Caco-2 (cell line): ENCODE measurements at regions not wholly inside any gene's neighbourhood (a gene's known extent, or its start where the extent isn't known, plus 50 kb on each side); places are given as distances from the start of the nearest gene placed in this dataset.
"Not testable (repeated sequence)": the region's sequence is repeated elsewhere in the genome, so short reads cannot be mapped to it uniquely, and the experiment has no call there.

Experiments used
- BruUV-seq: library from RNA; stranded (reverse); fragments of 400-500 nt; replicated peaks from 2 replicates; lab custom pipeline; 2021; lab: Mats Ljungman, UMichigan
- CTCF ChIA-PET: fragments of 300-600 bp; sonication (Branson Sonifier 250); formaldehyde crosslinking; loops from one replicate; lab custom pipeline; 2022; ENCODE audit warnings: antibody characterized with exemption; lab: Charles Lee
- POLR2A ChIA-PET: fragments of 300-600 bp; sonication (Branson Sonifier 250); formaldehyde crosslinking; loops from one replicate; lab custom pipeline; 2022; ENCODE audit warnings: antibody characterized with exemption; lab: Charles Lee
- DNase-seq, 2 experiments: peaks; one replicate each; pipeline versions ENCODE4 v3.0.0 to v3.0.0-alpha.2; 2020 to 2022
- H3K27me3 ChIP-seq: replicated peaks from 2 replicates; pipeline ENCODE4 v1.6.0; 2011; ENCODE audit warnings: low read length; ENCODE audit not compliant: control insufficient read depth, insufficient read depth
- H3K36me3 ChIP-seq: 2 replicates; pipeline ENCODE4 v1.5.1; 2011; ENCODE audit warnings: low read length; ENCODE audit not compliant: control insufficient read depth, insufficient read depth
- H3K4me1 ChIP-seq: fragments of 250-450 bp; sonication (Bioruptor Pico); 2 replicates; pipeline ENCODE4 v1.5.1; 2020; ENCODE audit warnings: mild to moderate bottlenecking
- H3K4me3 ChIP-seq: 2 replicates; pipeline ENCODE4 v1.5.1; 2011; ENCODE audit warnings: low read depth, mild to moderate bottlenecking, control low read depth, low read length
- H3K9me3 ChIP-seq: fragments of 250-450 bp; sonication (Bioruptor Pico); 2 replicates; pipeline ENCODE4 v1.5.1; 2020; ENCODE audit warnings: mild to moderate bottlenecking, moderate library complexity
- H3K27ac Mint-ChIP-seq: one replicate; pipeline ENCODE4 v1.8.0; 2022; ENCODE audit warnings: mixed read lengths; ENCODE audit not compliant: unreplicated experiment
- H3K27me3 Mint-ChIP-seq: one replicate; pipeline ENCODE4 v1.8.0; 2022; ENCODE audit warnings: mixed read lengths; ENCODE audit not compliant: insufficient read depth, unreplicated experiment
- H3K36me3 Mint-ChIP-seq: one replicate; pipeline ENCODE4 v1.8.0; 2022; ENCODE audit warnings: mild to moderate bottlenecking, mixed read lengths; ENCODE audit not compliant: insufficient read depth, unreplicated experiment
- H3K4me1 Mint-ChIP-seq: one replicate; pipeline ENCODE4 v1.8.0; 2022; ENCODE audit warnings: low read depth, mixed read lengths; ENCODE audit not compliant: unreplicated experiment
- H3K4me3 Mint-ChIP-seq: one replicate; pipeline ENCODE4 v1.8.0; 2022; ENCODE audit warnings: mild to moderate bottlenecking, moderate library complexity, mixed read lengths; ENCODE audit not compliant: unreplicated experiment
- H3K9me3 Mint-ChIP-seq: one replicate; pipeline ENCODE4 v1.8.0; 2022; ENCODE audit warnings: mixed read lengths; ENCODE audit not compliant: unreplicated experiment
- intact Hi-C: fragments of 100-400 bp; cut with micrococcal nuclease; formaldehyde crosslinking; loops from one replicate; pipeline ENCODE4 v1.10.0; 2022; ENCODE audit not compliant: unreplicated experiment

- H3K4me3 ChIP-seq, intact Hi-C loops, POLR2A ChIA-PET, H3K9me3 Mint-ChIP-seq, H3K36me3 ChIP-seq, H3K27me3 Mint-ChIP-seq, H3K4me3 Mint-ChIP-seq, H3K27me3 ChIP-seq, CTCF ChIA-PET, DNase-seq, BruUV-seq, H3K9me3 ChIP-seq, H3K4me1 ChIP-seq, H3K4me1 Mint-ChIP-seq: not testable (repeated sequence)
- Mint-ChIP-seq H3K27ac (peak overlapping the region; percentile 46), H3K36me3 (peaks cover 32% of the 10 kb centered on the region)
Observed at GRCh38 chr14:19096876-19097275, 129.6 kb downstream of the POTEM start.

- H3K9me3 Mint-ChIP-seq, POLR2A ChIA-PET, H3K4me1 Mint-ChIP-seq, H3K4me3 Mint-ChIP-seq, H3K36me3 ChIP-seq, H3K27me3 Mint-ChIP-seq, H3K27ac Mint-ChIP-seq, H3K4me3 ChIP-seq, BruUV-seq, H3K4me1 ChIP-seq, H3K9me3 ChIP-seq, CTCF ChIA-PET, intact Hi-C loops, H3K27me3 ChIP-seq: not testable (repeated sequence)
- DNase-seq = peak in 1 of 2 experiments; percentile 3
- peaks cover 32% of the 10 kb centered on the region for H3K36me3 Mint-ChIP-seq
Observed at GRCh38 chr14:19097306-19097705, 130.1 kb downstream of the POTEM start.

- H3K27me3 ChIP-seq, H3K4me3 ChIP-seq, H3K9me3 Mint-ChIP-seq, CTCF ChIA-PET, intact Hi-C loops, DNase-seq, BruUV-seq, H3K4me3 Mint-ChIP-seq, H3K4me1 Mint-ChIP-seq, H3K36me3 ChIP-seq, H3K27ac Mint-ChIP-seq, POLR2A ChIA-PET, H3K9me3 ChIP-seq, H3K27me3 Mint-ChIP-seq, H3K4me1 ChIP-seq: not testable (repeated sequence)
- peaks cover 32% of the 10 kb centered on the region for H3K36me3 Mint-ChIP-seq
Observed at GRCh38 chr14:19097750-19098149, 130.5 kb downstream of the POTEM start.

GRCh38 chr14:19098230-19098629, 131.0 kb downstream of the POTEM start:
- H3K4me3 Mint-ChIP-seq, H3K27ac Mint-ChIP-seq, POLR2A ChIA-PET, H3K4me3 ChIP-seq, H3K9me3 Mint-ChIP-seq, intact Hi-C loops, CTCF ChIA-PET, H3K27me3 Mint-ChIP-seq, H3K9me3 ChIP-seq, H3K27me3 ChIP-seq, DNase-seq, H3K4me1 ChIP-seq, H3K4me1 Mint-ChIP-seq, H3K36me3 ChIP-seq, BruUV-seq: not testable (repeated sequence)
- H3K36me3 Mint-ChIP-seq = peaks cover 32% of the 10 kb centered on the region

- POLR2A ChIA-PET, BruUV-seq, H3K4me3 Mint-ChIP-seq, H3K9me3 ChIP-seq, H3K4me1 Mint-ChIP-seq, H3K9me3 Mint-ChIP-seq, intact Hi-C loops, H3K27me3 ChIP-seq, H3K4me1 ChIP-seq, H3K27ac Mint-ChIP-seq, H3K27me3 Mint-ChIP-seq, CTCF ChIA-PET, H3K4me3 ChIP-seq, H3K36me3 ChIP-seq: not testable (repeated sequence)
- DNase-seq = peak in 1 of 2 experiments; percentile 7
- H3K36me3 Mint-ChIP-seq = peaks cover 32% of the 10 kb centered on the region
Observed at GRCh38 chr14:19098732-19099131, 131.5 kb downstream of the POTEM start.

- H3K4me1 ChIP-seq, H3K9me3 Mint-ChIP-seq, H3K36me3 ChIP-seq, H3K4me3 ChIP-seq, BruUV-seq, intact Hi-C loops, H3K27me3 ChIP-seq, H3K4me1 Mint-ChIP-seq, H3K4me3 Mint-ChIP-seq, POLR2A ChIA-PET, CTCF ChIA-PET, DNase-seq, H3K27me3 Mint-ChIP-seq, H3K27ac Mint-ChIP-seq, H3K9me3 ChIP-seq: not testable (repeated sequence)
- H3K36me3 Mint-ChIP-seq = peaks cover 32% of the 10 kb centered on the region
Observed at GRCh38 chr14:19099336-19099735, 132.1 kb downstream of the POTEM start.

- BruUV-seq, H3K9me3 Mint-ChIP-seq, H3K9me3 ChIP-seq, H3K4me1 Mint-ChIP-seq, H3K36me3 ChIP-seq, H3K27me3 Mint-ChIP-seq, H3K27ac Mint-ChIP-seq, H3K4me3 ChIP-seq, DNase-seq, H3K4me1 ChIP-seq, H3K4me3 Mint-ChIP-seq, POLR2A ChIA-PET, intact Hi-C loops, CTCF ChIA-PET, H3K27me3 ChIP-seq: not testable (repeated sequence)
- peaks cover 32% of the 10 kb centered on the region for H3K36me3 Mint-ChIP-seq
Observed at GRCh38 chr14:19099939-19100338, 132.7 kb downstream of the POTEM start.
